HG03460 (cell line): ENCODE measurements at regions not wholly inside any gene's neighbourhood (a gene's known extent, or its start where the extent isn't known, plus 50 kb on each side); places are given as distances from the start of the nearest gene placed in this dataset.

Experiments used
- ATAC-seq: cut with Tn5 transposase; IDR thresholded peaks from one replicate; pipeline ENCODE4 v1.9.1; 2021; ENCODE audit not compliant: unreplicated experiment

- ATAC-seq = no peak
These were observed 258.1 kb downstream of the KLF6 start for GRCh38 chr10:3526727-3527501.

GRCh38 chr10:3525832-3526449, 259.1 kb downstream of the KLF6 start:
- ATAC-seq = no peak

- ATAC-seq = no peak
These were observed 260.7 kb downstream of the KLF6 start for GRCh38 chr10:3524086-3524960.

GRCh38 chr10:3523309-3524050, 261.5 kb downstream of the KLF6 start:
- ATAC-seq = no peak

- ATAC-seq = no peak
These were observed 268.1 kb downstream of the KLF6 start for GRCh38 chr10:3516923-3517255.

- no peak for ATAC-seq
These were observed 268.6 kb downstream of the KLF6 start for GRCh38 chr10:3516234-3516922.

- no peak for ATAC-seq
These were observed 270.3 kb downstream of the KLF6 start for GRCh38 chr10:3514691-3515090.

- ATAC-seq = no peak
These were observed 272.7 kb downstream of the KLF6 start for GRCh38 chr10:3512263-3512662.

- ATAC-seq = no peak
These were observed 273.5 kb downstream of the KLF6 start for GRCh38 chr10:3511483-3511882.

- ATAC-seq = no peak
These were observed 274.3 kb downstream of the KLF6 start for GRCh38 chr10:3510741-3511140.

GRCh38 chr10:3509355-3509754, 275.7 kb downstream of the KLF6 start:
- no peak for ATAC-seq

GRCh38 chr10:3503299-3503698, 281.7 kb downstream of the KLF6 start:
- ATAC-seq = no peak

GRCh38 chr10:3502673-3503072, 282.3 kb downstream of the KLF6 start:
- no peak for ATAC-seq

- ATAC-seq = no peak
These were observed 284.6 kb downstream of the KLF6 start for GRCh38 chr10:3500408-3500856.

- no peak for ATAC-seq
These were observed 285.9 kb downstream of the KLF6 start for GRCh38 chr10:3499120-3499519.

GRCh38 chr10:3497581-3497980, 287.4 kb downstream of the KLF6 start:
- ATAC-seq = no peak

GRCh38 chr10:3496138-3496537, 288.9 kb downstream of the KLF6 start:
- no peak for ATAC-seq

GRCh38 chr10:3495281-3495680, 289.7 kb downstream of the KLF6 start:
- no peak for ATAC-seq

- ATAC-seq = no peak
These were observed 290.2 kb downstream of the KLF6 start for GRCh38 chr10:3494838-3495230.

GRCh38 chr10:3494131-3494837, 290.7 kb downstream of the KLF6 start:
- ATAC-seq = no peak
